ENCODE measurements at regions not wholly inside any gene's neighbourhood (a gene's known extent, or its start where the extent isn't known, plus 50 kb on each side); places are given as distances from the start of the nearest gene placed in this dataset.

DNA sequence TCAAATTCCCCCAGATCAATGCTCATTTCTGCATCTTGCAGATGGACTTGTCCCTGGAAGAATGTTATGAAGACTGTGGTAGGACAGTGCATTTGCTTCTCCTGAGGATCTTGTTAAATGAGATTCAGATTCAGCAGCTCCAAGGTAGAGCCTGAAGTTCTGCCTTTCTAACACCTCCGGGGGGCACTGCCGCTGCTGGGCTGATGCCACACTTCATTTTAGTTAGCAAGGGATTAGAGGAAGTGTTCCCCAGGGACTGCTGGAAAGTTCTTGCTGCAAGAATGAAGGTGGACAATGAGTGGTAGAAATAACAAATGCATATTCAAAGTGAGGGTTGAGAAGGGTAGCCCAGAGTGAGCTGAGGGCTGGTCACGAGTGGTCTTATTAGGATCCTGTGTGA, 434.3 kb upstream of the AKR1E2 start:
- intact Hi-C loops (cut with DNase I) = no loop called here
- Histone ChIP-seq H3K27ac (no peak overlapping the region), H3K4me3 (replicated peaks in 1 of 3) (no peak overlapping the region), H3K36me3 (no peaks in the 10 kb centered on the region), H3K9me3 (no peaks in the 10 kb centered on the region), H3K4me1 (no peaks in the 10 kb centered on the region), H3K27me3 (no peaks in the 10 kb centered on the region)
- TF ChIP-seq CTCF (IDR thresholded peaks at IDR 0.05) = no peak
- WGBS, 2 donors = 61 to 67% methylated on average over 3 of the region's 3 CpGs
- no peak for DNase-seq

DNA sequence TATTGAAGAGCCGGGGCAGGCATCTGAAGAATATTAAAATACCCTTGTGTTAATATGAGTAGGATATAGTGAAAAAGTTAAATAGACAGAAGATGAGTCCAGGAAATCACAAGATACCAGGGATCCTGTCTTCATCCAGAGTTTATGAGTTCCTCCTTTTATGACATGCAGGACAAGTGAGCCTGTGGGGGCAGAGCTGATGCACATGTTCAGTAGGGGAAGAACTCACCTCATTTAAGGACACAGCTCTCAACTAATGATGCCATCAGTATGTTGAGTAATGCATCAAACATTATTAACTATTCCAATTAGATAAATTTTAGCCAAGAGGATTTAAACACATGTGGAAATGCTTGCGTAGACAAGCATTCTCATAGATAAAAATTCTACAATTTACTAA, 435.8 kb upstream of the AKR1E2 start:
- DNase-seq = no peak
- Histone ChIP-seq H3K9me3 (no peaks in the 10 kb centered on the region), H3K27ac (no peak overlapping the region), H3K27me3 (no peaks in the 10 kb centered on the region), H3K36me3 (no peaks in the 10 kb centered on the region), H3K4me1 (no peaks in the 10 kb centered on the region), H3K4me3 (replicated peaks in 1 of 3) (no peak overlapping the region)
- TF ChIP-seq CTCF (IDR thresholded peaks at IDR 0.05) (no peak), POLR2A (IDR thresholded peaks at IDR 0.05) (no peak)
- 91 to 93% methylated on average over 2 of the region's 2 CpGs for WGBS, 2 donors
- intact Hi-C loops (cut with DNase I) = no loop called here

- intact Hi-C loops (cut with DNase I) = no loop called here
- H3K27me3 ChIP-seq = no peaks in the 10 kb centered on the region
- no peaks in the 10 kb centered on the region for H3K9me3 ChIP-seq
- TF ChIP-seq CTCF (IDR thresholded peaks at IDR 0.05) (no peak), POLR2A (IDR thresholded peaks at IDR 0.05) (no peak)
- H3K4me3 ChIP-seq (replicated peaks in 1 of 3) = no peak overlapping the region
- 92 to 95% methylated on average over 7 of the region's 7 CpGs for WGBS, 2 donors
- H3K36me3 ChIP-seq = no peaks in the 10 kb centered on the region
- H3K27ac ChIP-seq = no peak overlapping the region
- no peaks in the 10 kb centered on the region for H3K4me1 ChIP-seq
- no peak for DNase-seq
These were observed 440.7 kb upstream of the AKR1E2 start for GRCh38 chr10:4385231-4385870.

DNA sequence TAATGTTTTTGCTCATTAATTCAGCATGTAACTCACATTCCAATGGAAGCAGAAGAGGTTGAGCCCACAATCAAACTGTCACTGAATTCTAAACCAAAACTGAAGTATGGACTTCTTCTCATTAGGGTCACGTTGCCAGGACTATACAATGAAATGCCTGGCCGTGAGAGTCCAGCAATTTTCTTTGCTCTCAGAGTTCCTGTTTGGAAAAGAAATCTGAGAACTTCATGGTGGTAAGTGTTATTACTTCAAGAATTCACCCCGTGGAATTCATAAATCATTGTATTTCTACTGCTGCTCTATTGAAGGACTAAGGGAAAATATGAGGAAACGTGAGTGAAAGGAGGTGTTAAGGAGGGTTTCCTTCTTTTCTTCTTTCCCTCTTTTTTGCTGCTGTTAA, 441.8 kb upstream of the AKR1E2 start:
- Histone ChIP-seq H3K4me1 (no peaks in the 10 kb centered on the region), H3K4me3 (replicated peaks in 1 of 3) (no peak overlapping the region), H3K9me3 (no peaks in the 10 kb centered on the region), H3K27ac (no peak overlapping the region), H3K36me3 (no peaks in the 10 kb centered on the region), H3K27me3 (no peaks in the 10 kb centered on the region)
- intact Hi-C loops (cut with DNase I) = no loop called here
- no peak for TF ChIP-seq POLR2A (IDR thresholded peaks at IDR 0.05)
- TF ChIP-seq CTCF (IDR thresholded peaks at IDR 0.05) = no peak
- DNase-seq = no peak
- 54 to 61% methylated on average over 4 of the region's 4 CpGs for WGBS, 2 donors

DNA sequence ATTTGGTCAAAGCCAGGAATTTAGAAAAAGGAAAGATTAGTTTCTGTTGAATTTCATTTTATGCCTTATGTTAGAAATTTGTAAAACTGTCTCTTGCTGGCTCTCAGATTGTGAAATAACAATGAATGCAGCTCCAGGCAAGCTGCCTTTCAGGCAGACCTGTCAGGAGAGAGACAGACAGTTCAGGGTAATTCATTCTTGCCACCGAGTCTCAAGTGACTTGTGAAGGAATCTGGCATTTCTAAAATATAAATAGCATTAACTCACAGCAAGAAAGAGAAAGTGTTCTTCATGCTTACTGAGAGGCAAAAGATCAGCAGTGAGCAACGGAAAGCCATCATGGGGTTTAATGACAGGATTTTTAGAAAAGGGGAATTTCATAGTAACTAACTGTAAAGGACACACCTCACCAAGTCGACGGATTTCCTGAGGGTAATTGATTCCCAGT, 442.3 kb upstream of the AKR1E2 start:
- Histone ChIP-seq H3K27ac (no peak overlapping the region), H3K36me3 (no peaks in the 10 kb centered on the region), H3K27me3 (no peaks in the 10 kb centered on the region), H3K4me1 (no peaks in the 10 kb centered on the region), H3K9me3 (no peaks in the 10 kb centered on the region), H3K4me3 (replicated peaks in 1 of 3) (no peak overlapping the region)
- no peak for DNase-seq
- TF ChIP-seq CTCF (IDR thresholded peaks at IDR 0.05) (no peak), POLR2A (IDR thresholded peaks at IDR 0.05) (no peak)
- WGBS, 2 donors = 39 to 50% methylated on average over 4 of the region's 4 CpGs
- intact Hi-C loops (cut with DNase I) = no loop called here

Measured in thyroid gland (tissue), 4 donors.